ENCODE measurements at regions not wholly inside any gene's neighbourhood (a gene's known extent, or its start where the extent isn't known, plus 50 kb on each side); places are given as distances from the start of the nearest gene placed in this dataset.

DNA sequence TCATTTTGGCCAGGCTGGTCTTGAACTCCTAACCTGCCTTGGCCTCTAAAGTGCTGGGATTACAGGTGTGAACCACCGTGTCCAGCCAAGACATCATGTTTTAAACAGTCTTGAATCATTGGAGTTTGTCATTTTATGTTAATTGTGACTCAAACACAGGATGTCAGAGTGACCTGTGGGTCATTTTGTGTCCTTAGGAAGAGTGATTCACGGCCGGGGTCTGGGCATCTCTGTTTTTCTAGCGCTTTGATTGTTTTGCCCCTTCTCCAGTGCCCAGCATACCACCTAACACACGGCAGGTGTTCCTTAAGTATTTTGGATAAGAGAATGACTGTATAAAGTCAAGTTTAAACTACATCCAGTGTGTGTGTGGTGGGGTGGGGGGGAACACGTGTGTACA lies 183.7 kb upstream of the KLF6 start:
- no peak for DNase-seq
- no peaks in the 10 kb centered on the region for H3K27me3 ChIP-seq (replicated peaks in 1 of 7)
- H3K27ac ChIP-seq: no peak overlapping the region
- no peak overlapping the region for H3K4me3 ChIP-seq
- H3K9me3 ChIP-seq: no peaks in the 10 kb centered on the region
- peaks cover 0 to 43% (median 9%) of the 10 kb centered on the region in 6 donors for H3K4me1 ChIP-seq
- TF ChIP-seq POLR2A (IDR thresholded peaks at IDR 0.05) (no peak), POLR2AphosphoS5 (IDR thresholded peaks at IDR 0.05) (no peak)
- TF ChIP-seq, protein P1, sequence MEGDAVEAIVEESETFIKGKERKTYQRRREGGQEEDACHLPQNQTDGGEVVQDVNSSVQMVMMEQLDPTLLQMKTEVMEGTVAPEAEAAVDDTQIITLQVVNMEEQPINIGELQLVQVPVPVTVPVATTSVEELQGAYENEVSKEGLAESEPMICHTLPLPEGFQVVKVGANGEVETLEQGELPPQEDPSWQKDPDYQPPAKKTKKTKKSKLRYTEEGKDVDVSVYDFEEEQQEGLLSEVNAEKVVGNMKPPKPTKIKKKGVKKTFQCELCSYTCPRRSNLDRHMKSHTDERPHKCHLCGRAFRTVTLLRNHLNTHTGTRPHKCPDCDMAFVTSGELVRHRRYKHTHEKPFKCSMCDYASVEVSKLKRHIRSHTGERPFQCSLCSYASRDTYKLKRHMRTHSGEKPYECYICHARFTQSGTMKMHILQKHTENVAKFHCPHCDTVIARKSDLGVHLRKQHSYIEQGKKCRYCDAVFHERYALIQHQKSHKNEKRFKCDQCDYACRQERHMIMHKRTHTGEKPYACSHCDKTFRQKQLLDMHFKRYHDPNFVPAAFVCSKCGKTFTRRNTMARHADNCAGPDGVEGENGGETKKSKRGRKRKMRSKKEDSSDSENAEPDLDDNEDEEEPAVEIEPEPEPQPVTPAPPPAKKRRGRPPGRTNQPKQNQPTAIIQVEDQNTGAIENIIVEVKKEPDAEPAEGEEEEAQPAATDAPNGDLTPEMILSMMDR (IDR thresholded peaks at IDR 0.05 in 8 of 11, conservative IDR thresholded peaks at IDR 0.05 in 3 of 11): no peak
- 70 to 87% (median 76%) methylated on average over 6 of the region's 6 CpGs for WGBS, 5 donors
- intact Hi-C loops (cut with DNase I; ENCODE audit: low total_unique reads): no loop called here
- no peaks in the 10 kb centered on the region for H3K36me3 ChIP-seq

DNA sequence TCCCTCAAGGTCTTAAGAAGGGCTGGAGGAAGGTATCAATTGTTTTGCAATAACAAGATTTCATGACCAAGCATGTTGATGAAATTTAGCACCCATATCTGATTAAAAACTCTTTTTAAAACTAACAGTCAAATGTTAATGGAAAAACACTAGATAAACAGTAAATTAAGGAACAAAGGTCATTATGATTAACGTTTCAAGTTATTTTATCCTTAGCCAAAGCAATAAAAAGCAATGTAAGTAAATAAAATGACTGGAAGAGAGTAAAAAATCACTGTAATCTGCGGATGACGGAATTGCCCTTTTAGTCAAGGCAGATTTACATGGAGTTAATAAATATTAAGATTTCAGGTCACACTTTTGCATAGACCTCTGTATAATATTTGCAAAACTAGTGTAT lies 179.5 kb upstream of the KLF6 start:
- peaks cover 0 to 27% (median 20%) of the 10 kb centered on the region in 6 donors for H3K4me1 ChIP-seq
- H3K36me3 ChIP-seq: no peaks in the 10 kb centered on the region
- 83 to 95% (median 89%) methylated on average over 3 of the region's 3 CpGs for WGBS, 5 donors
- no peak for DNase-seq
- H3K4me3 ChIP-seq: no peak overlapping the region
- no peak overlapping the region for H3K27ac ChIP-seq
- no peaks in the 10 kb centered on the region for H3K9me3 ChIP-seq
- TF ChIP-seq, protein P1 (IDR thresholded peaks at IDR 0.05 in 8 of 11, conservative IDR thresholded peaks at IDR 0.05 in 3 of 11): no peak
- TF ChIP-seq POLR2A (IDR thresholded peaks at IDR 0.05) (no peak), POLR2AphosphoS5 (IDR thresholded peaks at IDR 0.05) (no peak)
- intact Hi-C loops (cut with DNase I; ENCODE audit: low total_unique reads): no loop called here
- no peaks in the 10 kb centered on the region for H3K27me3 ChIP-seq (replicated peaks in 1 of 7)

- TF ChIP-seq POLR2AphosphoS5 (IDR thresholded peaks at IDR 0.05) (no peak), POLR2A (IDR thresholded peaks at IDR 0.05) (no peak)
- TF ChIP-seq, protein P1 (IDR thresholded peaks at IDR 0.05 in 8 of 11, conservative IDR thresholded peaks at IDR 0.05 in 3 of 11): no peak
- WGBS, 5 donors: 50 to 62% (median 61%) methylated on average over 4 of the region's 4 CpGs
- DNase-seq: no peak
- Histone ChIP-seq H3K4me3 (no peak overlapping the region), H3K36me3 (no peaks in the 10 kb centered on the region), H3K27ac (no peak overlapping the region), H3K4me1 (peaks cover 0 to 26% (median 19%) of the 10 kb centered on the region in 6 donors), H3K27me3 (replicated peaks in 1 of 7) (no peaks in the 10 kb centered on the region), H3K9me3 (no peaks in the 10 kb centered on the region)
- intact Hi-C loops (cut with DNase I; ENCODE audit: low total_unique reads): no loop called here
Measured at GRCh38 chr10:3963191-3963673, 178.2 kb upstream of the KLF6 start.

DNA sequence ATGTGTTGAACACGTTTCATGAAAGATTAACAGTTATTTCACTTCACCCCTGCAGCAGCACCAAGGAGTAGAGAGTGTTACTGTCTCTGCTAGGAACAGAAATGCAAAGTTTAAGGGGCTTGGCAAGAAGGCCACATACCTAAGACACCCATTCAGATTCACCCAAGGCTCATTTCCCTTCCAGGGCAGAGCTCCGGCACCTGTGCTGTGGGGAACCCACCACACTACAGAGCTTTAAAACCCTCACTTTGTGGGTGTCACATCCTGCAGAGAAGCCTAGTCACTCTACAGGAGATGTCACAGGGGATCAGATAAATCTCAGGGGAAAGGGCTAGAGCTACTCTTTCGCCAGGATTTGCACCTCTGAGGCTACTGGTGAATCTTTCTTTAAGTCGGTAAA lies 176.1 kb upstream of the KLF6 start:
- Histone ChIP-seq H3K4me3 (no peak overlapping the region), H3K27ac (peak overlapping the region in 3 of 8 donors; percentile 5 to 47 (median 44)), H3K4me1 (peaks cover 0 to 26% (median 19%) of the 10 kb centered on the region in 6 donors), H3K27me3 (replicated peaks in 1 of 7) (no peaks in the 10 kb centered on the region), H3K36me3 (no peaks in the 10 kb centered on the region), H3K9me3 (no peaks in the 10 kb centered on the region)
- TF ChIP-seq, protein P1 (IDR thresholded peaks at IDR 0.05 in 8 of 11, conservative IDR thresholded peaks at IDR 0.05 in 3 of 11): no peak
- no peak for TF ChIP-seq POLR2A (IDR thresholded peaks at IDR 0.05)
- peak in 1 of 3 donors; percentile 45 for TF ChIP-seq POLR2AphosphoS5 (IDR thresholded peaks at IDR 0.05)
- DNase-seq: no peak
- WGBS, 5 donors: 51 to 72% (median 65%) methylated on average over 4 of the region's 4 CpGs
- intact Hi-C loops (cut with DNase I; ENCODE audit: low total_unique reads): no loop called here
